AG04449 (cell line): ENCODE measurements at regions not wholly inside any gene's neighbourhood (a gene's known extent, or its start where the extent isn't known, plus 50 kb on each side); places are given as distances from the start of the nearest gene placed in this dataset.
"Not testable (repeated sequence)": the region's sequence is repeated elsewhere in the genome, so short reads cannot be mapped to it uniquely, and the experiment has no call there.

Experiments used
- CTCF ChIA-PET: fragments of 350-600 bp; formaldehyde crosslinking; extraction: SDS; loops from one replicate; lab custom pipeline; 2021; ENCODE audit warnings: antibody characterized with exemption; lab: Yijun Ruan, JAX
- POLR2A ChIA-PET: fragments of 400-600, 350-600 bp; formaldehyde crosslinking; extraction: SDS; loops from one replicate; lab custom pipeline; 2020; ENCODE audit warnings: antibody characterized with exemption, inconsistent platforms; lab: Yijun Ruan, JAX
- DNase-seq: peaks from one replicate; pipeline ENCODE4 v3.0.0-alpha.2; 2010; ENCODE audit warnings: low read depth, low spot score
- H3K4me3 ChIP-seq: 2 replicates; pipeline ENCODE4 v1.5.1; 2011; ENCODE audit warnings: low read depth, mild to moderate bottlenecking, control low read depth, low read length
- CTCF ChIP-seq: IDR thresholded peaks from one replicate; pipeline ENCODE4 v1.5.1; 2011; ENCODE audit warnings: mild to moderate bottlenecking, moderate library complexity, low read length, control low read depth, inconsistent platforms; ENCODE audit not compliant: insufficient read depth; ENCODE audit errors: missing control alignments

DNA sequence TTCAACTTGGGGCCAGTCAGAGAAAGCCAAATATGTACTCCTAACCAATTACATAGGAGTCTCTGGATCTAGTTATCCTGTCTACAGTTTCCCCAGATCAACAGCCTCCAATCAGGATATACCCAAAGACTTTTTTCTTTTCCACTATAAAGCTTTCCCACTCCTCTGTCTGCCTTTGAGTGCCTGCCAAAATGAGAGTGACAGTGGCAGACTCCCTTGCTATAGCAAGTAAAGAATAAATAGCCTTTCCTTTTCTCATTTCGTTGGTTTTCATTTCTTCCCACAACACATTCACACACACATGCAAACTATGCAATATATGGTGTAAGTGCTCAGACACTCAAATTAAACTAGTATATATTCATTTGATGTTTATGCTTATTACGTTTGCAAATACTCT lies 302.4 kb upstream of the TACR3 start:
- CTCF ChIA-PET = no interaction called here
- POLR2A ChIA-PET = no interaction called here
- TF ChIP-seq CTCF = no peak
- H3K4me3 ChIP-seq = no peak overlapping the region
- DNase-seq = no peak

GRCh38 chr4:104020641-104021040 lies 300.9 kb upstream of the TACR3 start:
- no peak for DNase-seq
- POLR2A ChIA-PET = no interaction called here
- TF ChIP-seq CTCF = no peak
- CTCF ChIA-PET = no interaction called here
- no peak overlapping the region for H3K4me3 ChIP-seq

DNA sequence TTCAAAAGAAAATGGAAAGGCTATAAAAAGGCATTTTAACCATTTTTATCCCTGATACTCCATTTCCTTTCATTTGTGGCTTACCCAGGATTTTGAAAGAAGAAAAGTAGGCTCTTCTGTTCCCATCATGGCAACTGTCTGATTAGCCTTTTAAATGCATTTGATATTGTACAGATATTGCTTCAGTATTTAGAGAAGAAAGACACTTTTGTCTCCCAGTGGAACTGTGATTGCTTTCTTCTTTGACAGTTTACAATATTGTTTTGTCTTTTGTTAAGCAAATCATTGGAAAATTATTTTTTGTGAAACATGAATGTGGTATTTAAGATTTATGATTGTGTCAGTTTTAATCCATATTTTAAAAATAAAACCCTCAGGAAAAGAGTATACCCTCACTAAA lies 297.4 kb upstream of the TACR3 start:
- CTCF ChIA-PET = no interaction called here
- no peak for TF ChIP-seq CTCF
- H3K4me3 ChIP-seq = no peak overlapping the region
- POLR2A ChIA-PET = no interaction called here
- no peak for DNase-seq

DNA sequence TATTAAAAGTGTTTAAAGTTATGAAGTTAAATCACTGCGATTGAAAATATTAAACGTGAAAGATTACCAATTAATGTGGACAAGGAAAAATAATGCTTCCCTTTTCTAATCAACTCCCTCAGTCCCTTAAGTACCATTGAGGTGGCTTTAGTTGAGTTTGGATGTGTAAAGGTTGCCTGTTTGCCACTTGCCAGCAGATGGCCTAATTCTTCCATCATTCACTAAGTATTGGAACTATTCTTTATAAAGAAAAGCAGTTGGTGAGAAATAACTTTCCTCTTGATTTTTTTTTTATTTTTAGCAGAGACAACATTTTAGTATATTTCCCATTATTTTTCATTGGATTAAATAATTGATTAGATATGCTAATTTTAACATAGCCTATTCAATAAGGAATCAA lies 295.9 kb upstream of the TACR3 start:
- no peak for TF ChIP-seq CTCF
- CTCF ChIA-PET = no interaction called here
- POLR2A ChIA-PET = no interaction called here
- DNase-seq = no peak
- H3K4me3 ChIP-seq = no peak overlapping the region

- no peak for TF ChIP-seq CTCF
- CTCF ChIA-PET = no interaction called here
- POLR2A ChIA-PET = no interaction called here
- no peak overlapping the region for H3K4me3 ChIP-seq
- no peak for DNase-seq
These were observed 290.9 kb upstream of the TACR3 start for GRCh38 chr4:104010722-104011121.

- DNase-seq, H3K4me3 ChIP-seq, POLR2A ChIA-PET, CTCF ChIA-PET: not testable (repeated sequence)
These were observed 282.5 kb upstream of the TACR3 start for GRCh38 chr4:104002318-104002717.

DNA sequence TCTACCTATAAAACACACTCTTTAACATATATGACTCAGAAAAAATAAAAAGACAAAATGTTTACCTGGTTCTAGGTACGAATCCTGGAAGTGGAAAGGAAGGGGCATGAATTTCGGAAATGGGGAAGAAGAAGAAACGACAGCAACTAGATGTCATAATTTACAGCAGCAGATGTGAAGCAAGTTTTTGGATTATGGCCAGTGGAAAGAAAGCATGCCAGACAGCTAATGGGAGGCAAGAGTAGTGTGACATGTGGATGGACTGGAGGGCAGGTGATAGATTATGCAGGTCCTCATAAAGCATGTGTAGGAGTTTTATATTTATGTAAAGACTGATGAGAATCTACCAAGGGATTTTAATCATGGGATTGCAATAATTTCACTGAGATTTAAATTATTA lies 279.0 kb upstream of the TACR3 start:
- POLR2A ChIA-PET = no interaction called here
- H3K4me3 ChIP-seq = no peak overlapping the region
- DNase-seq = no peak
- CTCF ChIA-PET = no interaction called here
- no peak for TF ChIP-seq CTCF
